Stimulated activated naive CD8-positive, alpha-beta T cell treated with anti-CD3 and anti-CD28 coated beads, Interleukin-15, Interleukin-2, amounts not matched to agents 100 U/mL and 50 U/mL, for 24 hours (primary cell): ENCODE measurements at regions not wholly inside any gene's neighbourhood (a gene's known extent, or its start where the extent isn't known, plus 50 kb on each side); places are given as distances from the start of the nearest gene placed in this dataset.

Experiments used
- ATAC-seq: fragments of 150-1000 bp; cut with Tn5 transposase; one replicate; pipeline ENCODE4 v1.10.0; 2021
- DNase-seq: peaks from one replicate; pipeline ENCODE4 v3.0.0; 2021

DNA sequence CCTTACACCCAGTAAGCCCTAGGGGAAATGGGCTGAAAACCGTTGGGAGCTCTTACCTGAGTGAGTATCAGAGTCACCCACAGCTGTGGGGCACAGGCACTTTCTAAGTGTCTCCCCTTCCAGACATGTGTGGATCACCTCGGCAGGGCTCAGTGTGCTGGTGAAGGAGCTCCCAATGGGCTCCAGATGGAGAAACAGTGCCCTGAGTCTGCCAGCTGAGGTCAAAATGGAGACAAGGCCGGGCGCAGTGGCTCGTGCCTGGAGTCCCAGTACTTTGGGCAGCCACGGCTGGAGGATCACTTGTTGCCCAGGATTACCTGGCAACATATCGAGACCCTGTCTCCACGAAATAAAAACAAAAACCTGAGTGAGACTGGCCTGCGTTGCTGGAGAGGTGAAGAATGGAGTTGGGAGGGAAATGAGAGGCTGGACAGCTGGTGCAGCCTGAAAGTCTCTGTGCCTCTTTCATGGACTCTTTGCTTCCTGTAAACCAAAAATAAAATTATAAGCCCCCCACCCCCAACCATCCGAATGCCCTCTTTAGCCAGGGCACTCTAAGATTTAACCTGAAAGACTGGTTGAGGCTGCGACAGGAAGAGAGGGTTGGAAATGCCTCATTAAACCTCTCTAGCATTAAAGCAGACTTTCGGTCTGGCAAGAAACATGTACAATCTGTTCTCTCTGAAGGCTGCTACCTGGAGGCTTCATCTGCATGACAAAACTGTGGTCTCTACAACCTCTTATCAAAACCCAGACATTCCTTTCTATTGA is 111.8 kb downstream of the SNX19 start:
- ATAC-seq = no peak

DNA sequence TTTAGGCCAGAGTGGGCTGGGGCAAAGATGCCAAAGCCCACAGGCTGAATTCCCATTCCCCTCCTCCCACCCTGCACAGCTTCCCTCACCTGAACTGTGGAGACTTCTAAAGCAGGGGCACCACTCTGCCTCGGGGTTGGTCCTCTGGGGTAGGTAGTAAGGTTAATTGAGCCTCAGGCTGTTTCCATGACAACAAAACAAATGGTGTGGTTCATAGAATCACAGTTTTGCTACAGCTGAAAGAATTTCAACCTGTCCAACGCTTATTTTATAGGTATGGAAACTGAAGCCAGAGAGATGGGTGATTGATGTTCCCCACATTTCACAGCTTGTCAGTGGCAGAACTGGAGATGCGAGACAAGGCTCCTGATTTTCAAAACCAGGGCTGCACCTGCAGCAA is 109.5 kb downstream of the SNX19 start:
- DNase-seq (no peak), ATAC-seq (no peak)

More for the DNA sequence above, 111.8 kb downstream of the SNX19 start:
- no peak for DNase-seq

DNA sequence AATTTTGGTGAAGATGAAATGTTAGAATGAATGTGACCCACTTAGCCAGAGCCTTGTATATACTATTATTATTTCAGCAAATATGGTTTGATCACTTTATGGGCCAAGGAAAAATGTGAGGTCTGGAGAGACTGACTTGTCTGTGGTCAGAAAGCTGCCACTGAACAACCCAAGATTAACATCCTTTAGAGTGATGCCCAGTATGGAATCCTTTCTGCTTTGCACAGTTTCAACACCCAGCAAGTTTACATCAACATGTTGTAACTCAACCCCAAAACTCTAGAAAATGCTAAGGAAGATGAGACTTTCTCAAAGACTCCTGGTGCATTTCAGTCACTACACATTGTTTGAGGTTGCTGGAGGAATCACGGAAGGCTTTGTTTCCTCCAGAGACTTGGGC is 107.7 kb downstream of the SNX19 start:
- no peak for ATAC-seq
- DNase-seq = no peak

DNA sequence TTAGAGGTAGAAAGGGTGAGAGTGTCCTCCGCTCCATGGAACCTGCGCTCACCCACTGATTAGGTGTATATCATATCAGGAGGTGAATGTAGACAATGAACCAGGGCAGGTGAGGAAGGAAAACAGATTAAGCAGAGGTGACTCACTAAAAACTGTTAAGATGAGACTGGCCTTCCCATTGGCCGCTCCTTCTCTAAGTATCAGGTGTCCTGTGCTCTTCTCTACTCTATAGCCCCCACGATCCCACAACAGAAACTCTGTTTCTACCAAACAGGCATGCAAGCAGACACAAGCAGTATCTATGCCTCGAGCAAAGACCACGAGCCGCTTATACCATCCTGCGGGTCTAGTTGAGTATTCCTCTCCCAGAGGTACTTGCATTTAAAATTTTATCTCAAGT is 103.1 kb downstream of the SNX19 start:
- DNase-seq (no peak), ATAC-seq (no peak)

DNA sequence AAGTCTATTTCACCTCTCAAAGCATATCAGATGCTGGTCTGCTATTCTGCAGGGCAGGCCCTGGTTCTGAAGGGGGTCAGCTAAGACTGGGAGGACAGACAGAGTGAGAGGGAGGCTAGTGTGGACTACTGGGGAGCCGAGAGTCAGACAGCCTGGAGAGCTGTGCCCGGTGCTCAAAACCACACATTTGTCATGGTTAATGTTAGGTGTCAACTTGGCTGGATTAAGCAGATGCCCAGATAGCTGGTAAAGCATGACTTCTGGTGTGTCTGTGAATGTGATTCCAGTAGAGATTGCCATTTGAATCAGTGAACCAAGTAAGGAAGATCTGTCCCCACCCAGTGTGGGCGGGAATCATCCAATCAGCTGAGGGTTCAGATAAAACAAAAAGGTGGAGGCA is 102.6 kb downstream of the SNX19 start:
- DNase-seq = no peak
- no peak for ATAC-seq

DNA sequence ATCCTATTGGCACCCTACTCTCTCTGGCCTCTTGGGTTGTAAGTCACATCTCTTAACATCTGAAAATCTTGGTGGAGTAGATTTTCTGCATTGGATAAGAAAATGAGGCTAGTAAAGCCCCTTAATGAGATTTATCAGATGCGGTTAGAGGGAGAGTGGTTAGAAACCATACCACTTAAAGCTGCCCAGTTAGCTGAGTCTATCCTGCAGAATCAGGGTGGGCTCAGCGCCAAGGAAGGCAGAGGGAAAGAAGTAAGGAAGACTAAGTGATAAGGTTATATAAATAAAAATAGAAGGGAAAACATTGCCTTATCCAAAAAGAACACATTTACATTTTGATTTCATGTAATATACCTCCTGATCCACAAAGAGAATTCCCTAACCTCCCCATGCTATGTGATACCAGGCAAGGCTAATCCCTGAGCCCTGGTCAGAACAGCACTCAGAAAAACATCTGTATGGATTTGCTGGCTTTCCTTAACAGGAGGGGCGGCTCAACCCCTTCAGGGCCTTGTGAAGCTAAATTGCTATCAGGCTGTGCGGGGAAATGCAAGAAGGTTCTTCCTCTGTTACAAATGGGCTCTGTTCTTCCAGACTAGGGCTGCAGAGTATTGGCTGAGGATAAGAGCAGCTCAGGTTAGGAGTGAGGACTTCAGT is 101.7 kb downstream of the SNX19 start:
- ATAC-seq = no peak
- DNase-seq = no peak

DNA sequence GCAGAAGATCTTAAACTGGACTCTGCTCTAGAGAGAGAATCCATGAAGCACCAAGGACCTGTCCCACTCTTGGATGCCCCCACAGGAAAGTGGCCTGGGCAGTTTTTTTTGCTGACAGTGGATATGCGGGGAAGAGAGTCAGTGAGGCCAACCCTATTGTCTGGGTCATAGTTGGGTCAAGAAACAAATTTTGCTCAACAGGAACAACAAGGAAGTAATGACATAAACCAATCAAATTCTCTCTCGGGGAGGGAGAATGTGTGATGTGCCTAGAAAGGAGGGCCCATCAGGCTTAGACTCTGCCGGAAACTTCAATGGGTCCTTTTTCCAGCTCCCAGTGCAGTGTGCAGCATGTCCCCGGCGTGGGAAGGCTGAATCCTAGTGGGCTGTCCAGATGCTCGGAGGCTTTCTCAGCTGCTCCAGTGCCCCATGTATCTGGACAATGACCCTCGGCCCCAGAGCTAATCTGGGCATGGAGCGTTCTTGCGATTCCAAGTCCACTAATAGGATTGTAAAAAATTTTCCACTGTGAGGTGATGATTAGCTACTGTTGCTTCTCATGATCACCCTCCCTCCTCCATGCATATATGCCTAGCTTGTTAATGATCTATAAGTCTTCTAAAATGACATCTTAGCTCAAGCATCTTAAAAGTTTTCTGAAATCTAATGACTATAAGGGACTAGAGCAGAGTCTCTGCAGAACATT is 101.0 kb downstream of the SNX19 start:
- DNase-seq = no peak
- no peak for ATAC-seq

DNA sequence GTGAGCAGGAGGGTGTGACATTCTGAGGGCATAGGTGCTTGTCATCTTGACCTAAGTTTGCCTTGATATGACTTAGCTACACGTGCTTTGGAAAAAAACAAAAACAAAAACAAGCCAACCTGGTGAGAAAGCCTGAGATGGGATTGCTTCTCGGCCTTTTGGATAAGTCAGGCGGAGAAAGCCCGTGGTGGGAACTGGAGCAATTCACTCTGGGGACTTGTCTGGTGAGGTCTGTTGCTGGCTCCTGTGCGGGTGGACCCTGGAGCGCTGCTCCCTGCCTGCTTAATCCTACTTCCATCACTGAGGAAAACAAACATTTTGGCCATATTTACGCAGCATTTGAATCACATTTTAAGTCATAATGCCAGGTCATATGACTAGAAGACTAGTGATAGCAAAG is 100.3 kb downstream of the SNX19 start:
- no peak for ATAC-seq

DNA sequence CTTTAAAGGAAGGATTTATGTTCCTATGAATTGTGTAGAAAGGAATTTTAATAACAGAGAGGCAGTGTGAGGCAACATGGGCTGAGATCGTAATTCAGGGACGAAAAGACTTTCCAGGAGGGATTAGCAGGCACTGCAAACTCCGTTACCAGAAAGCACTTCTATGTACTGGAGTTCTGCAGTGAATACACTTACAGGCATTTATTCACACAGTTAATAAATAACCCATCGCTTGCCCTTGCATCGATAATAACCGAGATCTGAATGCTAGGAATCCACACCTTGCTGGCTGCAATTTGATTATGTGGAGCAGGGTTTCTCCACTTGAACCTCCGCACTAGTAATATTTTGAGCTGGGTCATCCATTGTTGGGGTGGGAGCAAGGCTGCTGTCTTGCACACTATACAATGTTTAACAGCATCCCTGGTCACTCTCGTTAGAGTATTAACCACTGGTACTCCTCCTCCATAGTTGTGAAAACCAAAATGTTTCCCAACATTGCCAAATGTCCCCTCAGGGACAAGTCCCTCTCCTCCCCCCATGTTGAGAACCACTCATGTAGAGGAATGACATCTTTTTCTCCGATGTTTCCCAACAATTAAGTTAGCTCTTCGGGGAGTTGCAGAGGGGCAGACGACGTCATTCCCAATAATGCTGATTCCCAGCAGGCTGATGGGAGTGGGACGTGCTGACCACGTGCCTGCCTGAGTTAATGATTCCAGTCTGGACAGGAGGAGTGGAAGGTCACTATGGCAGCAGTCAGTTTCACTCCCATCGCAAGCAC is 99.5 kb downstream of the SNX19 start:
- DNase-seq (no peak), ATAC-seq (no peak)

More for the DNA sequence above, 100.3 kb downstream of the SNX19 start:
- DNase-seq = no peak

DNA sequence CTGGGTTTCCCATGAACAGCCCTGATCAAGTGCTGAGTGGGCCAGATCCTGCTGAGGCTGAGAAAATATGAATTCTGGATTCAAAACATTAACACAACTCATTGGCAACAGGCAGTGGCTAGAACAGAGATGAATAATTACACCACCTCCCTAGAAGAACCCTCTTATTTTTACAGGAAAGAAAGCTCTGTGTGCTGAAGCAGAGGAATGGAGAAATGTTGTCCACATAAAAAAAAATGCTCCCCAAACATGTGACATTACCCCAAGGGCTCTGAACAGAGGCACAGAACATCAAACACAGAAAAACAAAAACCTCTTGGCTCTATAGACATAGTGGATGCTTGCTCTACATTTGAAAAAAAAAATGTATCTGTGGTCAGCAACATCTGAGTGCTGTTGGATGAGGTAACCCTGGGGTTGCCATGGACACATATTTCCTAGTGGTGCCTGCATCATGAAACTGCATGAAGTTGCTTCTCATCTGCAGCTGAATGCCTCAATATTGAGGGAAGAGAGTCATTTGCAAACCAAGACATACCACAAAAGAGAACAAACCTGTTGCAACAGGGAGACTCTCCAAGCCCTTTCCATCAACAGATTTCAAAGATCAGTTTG is 98.8 kb downstream of the SNX19 start:
- no peak for DNase-seq
- no peak for ATAC-seq

DNA sequence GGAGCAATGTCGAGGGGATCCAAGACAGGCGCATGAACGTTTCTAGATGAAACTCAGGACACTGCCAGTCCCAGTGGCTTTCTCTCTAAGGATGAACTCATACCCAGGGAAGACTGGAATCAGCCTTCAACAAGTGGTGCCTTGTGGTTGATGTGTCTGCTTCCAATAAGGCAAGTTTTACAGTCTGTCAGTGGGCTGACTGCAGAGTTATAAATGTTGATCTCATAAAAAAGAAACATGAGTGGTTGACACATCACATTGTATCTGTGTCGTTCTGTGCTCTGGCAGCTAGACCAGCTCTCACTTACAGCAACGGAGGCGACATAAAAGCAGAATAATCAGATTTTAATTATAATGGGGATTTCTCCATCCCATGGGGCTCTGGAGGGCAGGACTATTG is 96.7 kb downstream of the SNX19 start:
- no peak for ATAC-seq

More for the DNA sequence above, 96.7 kb downstream of the SNX19 start:
- DNase-seq = no peak
